ENCODE measurements at regions not wholly inside any gene's neighbourhood (a gene's known extent, or its start where the extent isn't known, plus 50 kb on each side); places are given as distances from the start of the nearest gene placed in this dataset.

GRCh38 chr9:13970018-13970417, 343.9 kb downstream of the NFIB start:
- Histone ChIP-seq H3K4me2 (ENCODE audit: unreplicated experiment) (no peak overlapping the region), H2AFZ (no peak overlapping the region), H3K27me3 (replicated peaks; ENCODE audit: insufficient read depth) (peaks cover 3% of the 10 kb centered on the region), H3K9ac (no peak overlapping the region), H3K9me2 (ENCODE audit: insufficient read depth) (no peaks in the 10 kb centered on the region), H4K20me1 (ENCODE audit: insufficient read depth) (no peaks in the 10 kb centered on the region), H3K4me1 (ENCODE audit: insufficient read depth) (no peaks in the 10 kb centered on the region), H3K27ac (no peak overlapping the region), H3F3A (ENCODE audit: insufficient read depth) (no peaks in the 10 kb centered on the region), H3K4me3 (no peak overlapping the region), H3K36me3 (ENCODE audit: low read depth) (no peaks in the 10 kb centered on the region), H3K79me2 (ENCODE audit: insufficient read depth) (no peaks in the 10 kb centered on the region), H3K9me3 (ENCODE audit: low read depth) (no peaks in the 10 kb centered on the region)
- in situ Hi-C loops (cut with MboI), result no loop called here
- 73 to 86% methylated on average over 4 of the region's 4 CpGs for WGBS, 2 experiments (ENCODE audit: low coverage in 1 of 2, low lambda C conversion rate in 2 of 2, missing lambda C conversion rate in 2 of 2)
- no peak for DNase-seq
- TF ChIP-seq EZH2 (IDR thresholded peaks at IDR 0.05; ENCODE audit: insufficient read depth, poor library complexity, severe bottlenecking) (no peak), EZH2phosphoT487 (IDR thresholded peaks at IDR 0.05; ENCODE audit: insufficient read depth, low read depth) (no peak)

- in situ Hi-C loops (cut with MboI), result no loop called here
- no peaks in the 10 kb centered on the region for H4K20me1 ChIP-seq (ENCODE audit: insufficient read depth)
- no peak overlapping the region for H3K9ac ChIP-seq
- H3K36me3 ChIP-seq (ENCODE audit: low read depth), result no peaks in the 10 kb centered on the region
- no peaks in the 10 kb centered on the region for H3K9me3 ChIP-seq (ENCODE audit: low read depth)
- no peaks in the 10 kb centered on the region for H3K4me1 ChIP-seq (ENCODE audit: insufficient read depth)
- H3K9me2 ChIP-seq (ENCODE audit: insufficient read depth), result no peaks in the 10 kb centered on the region
- H3K27me3 ChIP-seq (replicated peaks; ENCODE audit: insufficient read depth), result peaks cover 3% of the 10 kb centered on the region
- no peak overlapping the region for H3K27ac ChIP-seq
- TF ChIP-seq EZH2 (IDR thresholded peaks at IDR 0.05; ENCODE audit: insufficient read depth, poor library complexity, severe bottlenecking), result no peak
- no peak for TF ChIP-seq EZH2phosphoT487 (IDR thresholded peaks at IDR 0.05; ENCODE audit: insufficient read depth, low read depth)
- H3K79me2 ChIP-seq (ENCODE audit: insufficient read depth), result no peaks in the 10 kb centered on the region
- H3K4me2 ChIP-seq (ENCODE audit: unreplicated experiment), result no peak overlapping the region
- no peak for DNase-seq
- H3K4me3 ChIP-seq, result no peak overlapping the region
- no peak overlapping the region for H2AFZ ChIP-seq
- no peaks in the 10 kb centered on the region for H3F3A ChIP-seq (ENCODE audit: insufficient read depth)
- 58% methylated on average over 4 of the region's 4 CpGs for WGBS, 2 experiments (ENCODE audit: low coverage in 1 of 2, low lambda C conversion rate in 2 of 2, missing lambda C conversion rate in 2 of 2)
Observed at GRCh38 chr9:13967438-13967837, 346.5 kb downstream of the NFIB start.

GRCh38 chr9:13967011-13967410, 346.9 kb downstream of the NFIB start:
- Histone ChIP-seq H3K36me3 (ENCODE audit: low read depth) (no peaks in the 10 kb centered on the region), H3K4me3 (no peak overlapping the region), H3K9me3 (ENCODE audit: low read depth) (no peaks in the 10 kb centered on the region), H3K4me1 (ENCODE audit: insufficient read depth) (no peaks in the 10 kb centered on the region), H3K4me2 (ENCODE audit: unreplicated experiment) (no peak overlapping the region), H3K27me3 (replicated peaks; ENCODE audit: insufficient read depth) (peaks cover 3% of the 10 kb centered on the region), H4K20me1 (ENCODE audit: insufficient read depth) (no peaks in the 10 kb centered on the region), H3K79me2 (ENCODE audit: insufficient read depth) (no peaks in the 10 kb centered on the region), H2AFZ (no peak overlapping the region), H3K9ac (no peak overlapping the region), H3F3A (ENCODE audit: insufficient read depth) (no peaks in the 10 kb centered on the region), H3K9me2 (ENCODE audit: insufficient read depth) (no peaks in the 10 kb centered on the region), H3K27ac (no peak overlapping the region)
- DNase-seq, result no peak
- in situ Hi-C loops (cut with MboI), result no loop called here
- TF ChIP-seq EZH2 (IDR thresholded peaks at IDR 0.05; ENCODE audit: insufficient read depth, poor library complexity, severe bottlenecking) (no peak), EZH2phosphoT487 (IDR thresholded peaks at IDR 0.05; ENCODE audit: insufficient read depth, low read depth) (no peak)
- 94 to 95% methylated on average over 1 of the region's 1 CpG for WGBS, 2 experiments (ENCODE audit: low coverage in 1 of 2, low lambda C conversion rate in 2 of 2, missing lambda C conversion rate in 2 of 2)

GRCh38 chr9:13963005-13963653, 350.8 kb downstream of the NFIB start:
- H3K4me3 ChIP-seq, result no peak overlapping the region
- no peaks in the 10 kb centered on the region for H3K9me3 ChIP-seq (ENCODE audit: low read depth)
- H3K4me2 ChIP-seq (ENCODE audit: unreplicated experiment), result no peak overlapping the region
- H3K27me3 ChIP-seq (replicated peaks; ENCODE audit: insufficient read depth), result peaks cover 3% of the 10 kb centered on the region; the same call in 1 of the 2 replicates
- no peak overlapping the region for H2AFZ ChIP-seq
- H3K9me2 ChIP-seq (ENCODE audit: insufficient read depth), result no peaks in the 10 kb centered on the region
- DNase-seq, result no peak
- in situ Hi-C loops (cut with MboI), result no loop called here
- no peak overlapping the region for H3K9ac ChIP-seq
- no peak overlapping the region for H3K27ac ChIP-seq
- 67 to 70% methylated on average over 3 of the region's 3 CpGs for WGBS, 2 experiments (ENCODE audit: low coverage in 1 of 2, low lambda C conversion rate in 2 of 2, missing lambda C conversion rate in 2 of 2)
- TF ChIP-seq EZH2phosphoT487 (IDR thresholded peaks at IDR 0.05; ENCODE audit: insufficient read depth, low read depth), result no peak
- TF ChIP-seq EZH2 (IDR thresholded peaks at IDR 0.05; ENCODE audit: insufficient read depth, poor library complexity, severe bottlenecking), result no peak
- no peaks in the 10 kb centered on the region for H3K4me1 ChIP-seq (ENCODE audit: insufficient read depth)
- H4K20me1 ChIP-seq (ENCODE audit: insufficient read depth), result no peaks in the 10 kb centered on the region
- H3K79me2 ChIP-seq (ENCODE audit: insufficient read depth), result no peaks in the 10 kb centered on the region
- H3F3A ChIP-seq (ENCODE audit: insufficient read depth), result no peaks in the 10 kb centered on the region
- H3K36me3 ChIP-seq (ENCODE audit: low read depth), result no peaks in the 10 kb centered on the region

All from GM23248 (cell line).